K562 (cell line): ENCODE measurements at regions not wholly inside any gene's neighbourhood (a gene's known extent, or its start where the extent isn't known, plus 50 kb on each side); places are given as distances from the start of the nearest gene placed in this dataset.

Experiments
- ATAC-seq: fragments of 200-7000 bp; cut with Tn5 transposase; 3 replicates; pipeline ENCODE4 v1.9.1; 2020; ENCODE audit warnings: moderate library complexity
- BruUV-seq: library from RNA; stranded (reverse); fragments of 400-500 nt; replicated peaks from 2 replicates; lab custom pipeline; 2021; lab: Mats Ljungman, UMichigan
- CTCF ChIA-PET: fragments of 300-600 bp; formaldehyde crosslinking; extraction: SDS; loops from one replicate; lab custom pipeline; 2021; ENCODE audit warnings: low intra/inter-chr PET ratio; lab: Yijun Ruan, JAX
- POLR2A ChIA-PET: fragments of 300-600, 350-650 bp; sonication (Branson Sonifier 250); formaldehyde crosslinking; extraction: SDS; loops from one replicate; lab custom pipeline; 2021; ENCODE audit warnings: antibody characterized with exemption, inconsistent platforms; lab: Yijun Ruan, JAX
- DNase-seq, 4 experiments: peaks; one replicate each; pipeline versions ENCODE4 v3.0.0 to v3.0.0-alpha.2; 2011 to 2018; ENCODE audit warnings: low spot score in 3 of 4, mixed read lengths in 3 of 4; ENCODE audit errors: extremely low read depth in 1 of 4
- FAIRE-seq: peaks from 2 replicates; lab custom pipeline; 2011; peaks lifted over from hg19 to GRCh38; lab: Jason Lieb, UNC
- H2AFZ ChIP-seq: 2 replicates; pipeline ENCODE4 v1.6.0; 2011; ENCODE audit warnings: low read depth, low read length, control low read depth, inconsistent platforms
- H3K27ac ChIP-seq: fragments of 200-600 bp; 3 replicates; pipeline ENCODE4 v1.8.0; 2011; ENCODE audit warnings: low read depth, mild to moderate bottlenecking, control low read depth, inconsistent platforms, low read length, moderate library complexity, mixed read lengths; ENCODE audit errors: extremely low read depth
- H3K27me3 ChIP-seq, 2 experiments: fragments of 300-600 bp in 1 of 2; 2 replicates in 1 of 2; 3 replicates in 1 of 2; pipeline versions ENCODE4 v1.6.0 to v1.8.0; 2011; ENCODE audit warnings: inconsistent platforms in 2 of 2, low read length in 2 of 2, mild to moderate bottlenecking in 1 of 2, mixed read lengths in 1 of 2, moderate library complexity in 1 of 2; ENCODE audit not compliant: control insufficient read depth in 2 of 2, insufficient read depth in 2 of 2
- H3K36me3 ChIP-seq: fragments of 300-600 bp; 3 replicates; pipeline ENCODE4 v1.8.0; 2011; ENCODE audit warnings: mild to moderate bottlenecking, low read length, inconsistent platforms; ENCODE audit not compliant: control insufficient read depth, insufficient read depth
- H3K4me1 ChIP-seq, 2 experiments: fragments of 200-600 bp in 1 of 2; replicated peaks in 1 of 2; 2 replicates in 1 of 2; 3 replicates in 1 of 2; pipeline versions ENCODE4 v1.5.1 to v1.8.0; 2011; ENCODE audit warnings: inconsistent platforms in 2 of 2, low read length in 2 of 2, mild to moderate bottlenecking in 1 of 2, mixed read lengths in 1 of 2, moderate library complexity in 1 of 2; ENCODE audit not compliant: control insufficient read depth in 2 of 2, insufficient read depth in 2 of 2
- H3K4me2 ChIP-seq: 2 replicates; pipeline ENCODE4 v1.6.1; 2011; ENCODE audit warnings: low read length, control low read depth, inconsistent platforms, mixed read lengths; ENCODE audit not compliant: insufficient read depth
- H3K4me3 ChIP-seq: fragments of 200-600 bp; sonication (generic), shearing (Covaris generic); 2 replicates; pipeline ENCODE4 v1.5.1; 2016; ENCODE audit warnings: control low read depth, inconsistent platforms
- H3K79me2 ChIP-seq: fragments of 200-600 bp; 3 replicates; pipeline ENCODE4 v1.8.0; 2011; ENCODE audit warnings: low read length, inconsistent platforms; ENCODE audit not compliant: control insufficient read depth, insufficient read depth
- H3K9ac ChIP-seq, 2 experiments: 2 replicates each; pipeline versions ENCODE4 v1.6.0 to v1.6.1; 2011; ENCODE audit warnings: low read depth in 2 of 2, low read length in 2 of 2, control low read depth in 1 of 2, inconsistent platforms in 1 of 2, mild to moderate bottlenecking in 1 of 2, mixed read lengths in 1 of 2; ENCODE audit not compliant: insufficient read depth in 1 of 2
- H3K9me1 ChIP-seq: one replicate; pipeline ENCODE4 v1.6.0; 2011; ENCODE audit warnings: inconsistent platforms, mild to moderate bottlenecking, low read length, moderate library complexity; ENCODE audit not compliant: control insufficient read depth, insufficient read depth
- H3K9me3 ChIP-seq: replicated peaks from 2 replicates; pipeline ENCODE4 v1.5.1; 2011; ENCODE audit warnings: low read depth, low read length, inconsistent platforms; ENCODE audit not compliant: control insufficient read depth, insufficient read depth
- H4K20me1 ChIP-seq: replicated peaks from 2 replicates; pipeline ENCODE4 v1.6.1; 2011; ENCODE audit warnings: low read length, inconsistent platforms, mixed read lengths; ENCODE audit not compliant: control insufficient read depth, insufficient read depth
- ASH1L ChIP-seq: fragments of 450-650 bp; IDR thresholded peaks from 2 replicates; pipeline ENCODE4 v1.6.1; 2018; ENCODE audit warnings: borderline replicate concordance, mild to moderate bottlenecking, low read depth; ENCODE audit not compliant: partially characterized antibody
- EGR1 ChIP-seq: fragments of 450-650 bp; conservative IDR thresholded peaks from 2 replicates; pipeline ENCODE4 v1.6.1; 2017; ENCODE audit warnings: mild to moderate bottlenecking
- GABPB2 ChIP-seq: fragments of 250-450 bp; sonication (Bioruptor Pico); conservative IDR thresholded peaks from 2 replicates; pipeline ENCODE4 v1.5.1; 2021; ENCODE audit warnings: mild to moderate bottlenecking
- HDAC1 ChIP-seq, 2 experiments: fragments of 450-650 bp; IDR thresholded peaks; 2 replicates each; pipeline ENCODE4 v1.6.1; 2016 to 2017; ENCODE audit warnings: inconsistent platforms in 1 of 2, mild to moderate bottlenecking in 1 of 2, moderate library complexity in 1 of 2
- KHSRP ChIP-seq: fragments of 450-650 bp; IDR thresholded peaks from 2 replicates; pipeline ENCODE4 v1.6.1; 2017
- MTA3 ChIP-seq: fragments of 450-650 bp; formaldehyde crosslinking; IDR thresholded peaks from 2 replicates; pipeline ENCODE4 v1.6.1; 2017; ENCODE audit warnings: mild to moderate bottlenecking, borderline replicate concordance
- PCBP1 ChIP-seq: fragments of 200-400 bp; formaldehyde crosslinking; IDR thresholded peaks from 2 replicates; pipeline ENCODE4 v1.6.1; 2018; ENCODE audit warnings: mild to moderate bottlenecking, low read depth, low read length; ENCODE audit not compliant: poor library complexity, severe bottlenecking
- PREB ChIP-seq: sonication (generic); formaldehyde crosslinking; IDR thresholded peaks from 2 replicates; pipeline ENCODE4 v1.8.1; 2023; ENCODE audit warnings: mild to moderate bottlenecking, missing genetic modification reagents
- PRPF4 ChIP-seq: fragments of 200-400 bp; formaldehyde crosslinking; IDR thresholded peaks from one replicate; pipeline ENCODE4 v1.6.1; 2017; ENCODE audit warnings: low read length, low read depth, mild to moderate bottlenecking; ENCODE audit not compliant: insufficient read depth, poor library complexity, severe bottlenecking
- SAP30 ChIP-seq: fragments of 200-600 bp; sonication (generic); IDR thresholded peaks from 2 replicates; pipeline ENCODE4 v1.6.1; 2012; ENCODE audit warnings: borderline replicate concordance, low read depth, mild to moderate bottlenecking, moderate library complexity, low read length, control low read depth, inconsistent platforms; ENCODE audit not compliant: insufficient read depth, poor library complexity, severe bottlenecking
- SMARCA5 ChIP-seq: fragments of 450-650 bp; IDR thresholded peaks from 2 replicates; pipeline ENCODE4 v1.6.1; 2016
- TEAD2 ChIP-seq: fragments of 450-650 bp; IDR thresholded peaks from 2 replicates; pipeline ENCODE4 v1.6.1; 2016; ENCODE audit warnings: missing genetic modification characterization, control low read depth, missing compliant biosample characterization
- TFAP4 ChIP-seq: sonication (generic); formaldehyde crosslinking; IDR thresholded peaks from 2 replicates; pipeline ENCODE4 v1.8.0; 2022; ENCODE audit warnings: missing genetic modification reagents, mild to moderate bottlenecking, moderate library complexity, borderline replicate concordance
- VEZF1 ChIP-seq: fragments of 200-800 bp; sonication (Bioruptor generic); IDR thresholded peaks from 2 replicates; pipeline ENCODE4 v1.6.1; 2017; ENCODE audit warnings: missing genetic modification characterization, missing compliant biosample characterization
- ZNF316 ChIP-seq: fragments of 450-650 bp; IDR thresholded peaks from 2 replicates; pipeline ENCODE4 v1.6.1; 2016
- WGBS: fragments of 100-300 bp; shearing (Covaris generic); methylation state at CpG from one replicate; pipeline ENCODE4 v1.1.6; 2016; ENCODE audit warnings: low coverage, mixed read lengths; ENCODE audit not compliant: insufficient coverage; ENCODE audit errors: missing lambda C conversion rate; 5-methylcytosine and 5-hydroxymethylcytosine counted together
- in situ Hi-C: fragments of 300-500 bp; cut with MboI; formaldehyde crosslinking; loops from 4 replicates; pipeline ENCODE4 v1.15.0; 2018; ENCODE audit warnings: inconsistent platforms, mixed read lengths
- intact Hi-C: fragments of 100-400 bp; cut with micrococcal nuclease; formaldehyde crosslinking; loops from 2 replicates; pipeline ENCODE4 v1.14.2; 2022

DNA sequence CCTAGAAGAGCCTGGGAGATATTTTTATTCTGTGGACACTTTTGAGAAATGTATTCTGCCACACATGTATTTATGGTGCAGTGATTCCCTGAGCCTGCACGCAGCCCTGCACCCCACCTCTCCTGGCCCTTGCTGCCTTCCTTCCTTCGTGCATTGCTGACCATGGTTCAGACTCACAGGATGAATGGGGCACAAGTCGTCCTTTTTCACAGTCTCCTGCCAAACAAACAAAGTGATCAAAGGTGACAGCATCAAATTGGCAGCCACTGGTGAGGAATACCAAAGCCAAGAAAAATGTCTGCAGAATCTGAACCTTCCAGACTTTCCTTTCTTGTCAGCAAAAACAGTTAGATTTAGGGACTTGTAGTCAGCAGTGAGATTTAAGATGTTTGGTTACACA lies 215.0 kb downstream of the ACTR3B start:
- CTCF ChIA-PET = no interaction called here
- intact Hi-C loops = no loop called here
- no peak for TF ChIP-seq TEAD2
- TF ChIP-seq EGR1 = no peak
- TF ChIP-seq PREB (CRISPR knock-in tag) = no peak
- TF ChIP-seq ASH1L = no peak
- no peak for TF ChIP-seq HDAC1 (IDR thresholded peaks at IDR 0.05)
- TF ChIP-seq PRPF4 = no peak
- TF ChIP-seq VEZF1 = no peak
- no peak for TF ChIP-seq ZNF316
- no peak for TF ChIP-seq SMARCA5
- TF ChIP-seq SAP30 = no peak
- no peak for TF ChIP-seq KHSRP
- TF ChIP-seq TFAP4 (CRISPR knock-in tag) = no peak
- TF ChIP-seq MTA3 = no peak
- TF ChIP-seq GABPB2 (CRISPR knock-in tag) = no peak
- TF ChIP-seq PCBP1 = no peak
- TF ChIP-seq, all 486 proteins: peak for 0
- no peaks in the 10 kb centered on the region for H4K20me1 ChIP-seq
- 0% methylated on average over 3 of the region's 3 CpGs for WGBS
- H3K36me3 ChIP-seq = no peaks in the 10 kb centered on the region
- no peaks in the 10 kb centered on the region for H3K4me1 ChIP-seq
- H3K9me1 ChIP-seq = no peaks in the 10 kb centered on the region
- in situ Hi-C loops = no loop called here
- no peak overlapping the region for H3K27ac ChIP-seq
- ATAC-seq (no peak), DNase-seq (no peak), FAIRE-seq (peak; percentile 6)
- 0 out of 5 replicates have a peak, but pooled peaks cover 0 to 4% of the 10 kb centered on the region in 2 experiments for H3K27me3 ChIP-seq
- H2AFZ ChIP-seq = no peak overlapping the region
- BruUV-seq = no TSS peak
- POLR2A ChIA-PET = no interaction called here
- H3K4me3 ChIP-seq = no peak overlapping the region
- no peaks in the 10 kb centered on the region for H3K9me3 ChIP-seq
- H3K79me2 ChIP-seq = no peaks in the 10 kb centered on the region
- no peak overlapping the region for H3K9ac ChIP-seq
- no peak overlapping the region for H3K4me2 ChIP-seq
